ENCODE measurements at regions not wholly inside any gene's neighbourhood (a gene's known extent, or its start where the extent isn't known, plus 50 kb on each side); places are given as distances from the start of the nearest gene placed in this dataset.

DNA sequence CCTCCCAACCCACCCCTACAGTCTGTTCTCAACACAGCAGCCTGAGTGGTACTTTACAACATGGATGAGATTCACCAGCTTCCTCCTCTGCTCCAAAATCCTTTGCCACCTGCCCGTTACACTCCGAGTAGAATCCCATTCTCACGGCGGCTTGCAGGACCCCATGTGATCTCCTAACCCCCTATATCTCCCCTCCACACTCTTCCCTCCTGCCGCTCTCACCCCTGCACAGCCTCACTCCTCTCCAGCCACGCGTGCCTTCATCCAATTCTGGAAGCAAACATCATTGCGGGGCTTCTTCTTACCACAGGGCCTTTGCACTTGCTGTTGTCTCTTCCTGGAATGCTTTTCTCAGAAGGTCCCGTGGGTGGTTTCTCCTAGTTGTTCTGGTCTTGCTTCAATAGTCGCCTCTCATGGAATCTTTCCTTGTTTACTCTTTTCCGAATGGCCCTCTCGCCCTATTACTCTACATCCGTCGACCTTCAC lies 472.3 kb downstream of the CDH26 start:
- DNase-seq (ENCODE audit: low spot score): no peak

GRCh38 chr20:60431349-60431748 lies 473.1 kb downstream of the CDH26 start:
- no peak for DNase-seq (ENCODE audit: low spot score)

- no peak for DNase-seq (ENCODE audit: low spot score)
These were observed 479.2 kb downstream of the CDH26 start for GRCh38 chr20:60437418-60437817.

DNA sequence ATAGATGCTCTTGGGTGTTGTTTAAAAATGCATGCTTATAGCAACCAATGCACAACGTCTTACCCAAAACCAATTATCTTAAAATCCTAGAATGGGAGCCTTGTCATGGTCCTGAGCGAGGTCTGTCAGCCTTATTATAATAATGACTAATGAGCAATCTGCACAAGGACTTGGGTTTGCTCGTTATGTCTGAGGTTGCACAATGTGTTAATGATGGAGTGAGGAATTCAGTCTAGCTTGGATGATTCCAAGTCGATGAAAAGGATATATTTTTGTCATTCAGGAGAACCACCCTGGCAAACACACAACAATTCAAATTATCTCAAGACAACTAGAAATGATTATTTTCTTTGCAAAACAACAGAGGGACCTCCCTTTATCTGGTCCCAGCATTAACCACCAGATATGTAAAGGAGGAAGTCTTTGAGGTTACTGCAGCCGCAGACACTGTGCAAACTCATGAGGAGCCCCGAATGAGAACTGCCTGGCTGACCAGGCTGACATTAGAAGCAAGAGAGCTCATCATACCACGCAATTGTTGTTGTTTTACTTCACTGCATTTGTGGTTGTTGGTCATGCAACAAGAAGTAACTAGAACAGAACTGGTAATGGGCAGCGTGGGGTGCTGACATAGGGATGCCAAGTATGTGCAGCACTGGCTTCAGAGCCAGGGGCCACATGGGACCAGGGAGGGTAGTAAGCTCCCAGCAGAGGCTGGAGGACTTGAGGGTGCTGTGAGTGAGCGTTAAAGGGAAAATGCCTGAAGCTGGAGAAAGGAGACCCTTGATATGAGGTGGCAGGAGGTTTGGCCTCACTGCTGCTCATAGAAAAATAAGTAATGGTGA lies 488.3 kb downstream of the CDH26 start:
- no peak for DNase-seq (ENCODE audit: low spot score)

- DNase-seq (ENCODE audit: low spot score): no peak
These were observed 489.5 kb downstream of the CDH26 start for GRCh38 chr20:60447703-60448102.

DNA sequence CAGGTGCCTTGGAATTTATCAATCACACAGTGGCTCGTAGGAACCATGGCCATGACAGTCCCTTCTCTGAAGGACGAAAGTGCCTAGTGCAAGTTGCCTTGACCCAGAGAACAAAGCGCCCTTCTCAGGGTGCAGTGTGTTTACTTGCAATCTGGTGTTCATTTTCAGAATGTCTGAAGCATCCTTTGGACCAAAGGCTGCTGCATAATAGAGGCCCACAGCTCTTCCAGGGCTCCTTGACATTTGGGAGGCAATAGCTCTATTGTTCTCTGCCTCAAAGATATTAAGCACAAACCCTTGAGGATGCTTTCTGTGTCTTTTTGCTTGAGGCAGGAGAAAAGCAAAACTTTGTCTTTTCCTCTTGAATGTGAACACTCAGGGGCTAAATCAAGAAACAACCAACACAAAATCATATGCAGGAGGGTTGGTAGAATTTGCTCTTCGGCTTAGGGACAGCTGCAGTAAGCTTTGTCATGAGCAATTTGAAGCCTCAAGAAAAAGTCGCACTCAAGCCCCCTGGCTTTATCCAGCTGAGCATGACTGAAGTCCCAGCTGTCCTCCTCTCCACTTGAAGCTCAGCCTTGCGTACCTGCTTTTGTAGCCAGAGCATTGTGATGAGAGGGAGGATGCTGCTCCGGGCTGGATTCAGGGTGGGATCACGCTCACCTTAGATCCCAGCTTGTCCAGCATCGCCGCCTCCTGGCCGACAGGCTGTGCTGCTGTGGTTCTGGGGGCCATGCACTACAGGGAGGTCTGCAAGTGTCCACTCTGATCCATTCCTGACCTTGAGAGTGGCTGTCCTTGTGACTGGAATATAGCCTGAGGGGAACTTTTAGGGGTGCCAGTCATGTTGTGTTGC lies 495.4 kb downstream of the CDH26 start:
- DNase-seq (ENCODE audit: low spot score): no peak

- DNase-seq (ENCODE audit: low spot score): no peak
These were observed 496.3 kb downstream of the CDH26 start for GRCh38 chr20:60454491-60454890.

DNA sequence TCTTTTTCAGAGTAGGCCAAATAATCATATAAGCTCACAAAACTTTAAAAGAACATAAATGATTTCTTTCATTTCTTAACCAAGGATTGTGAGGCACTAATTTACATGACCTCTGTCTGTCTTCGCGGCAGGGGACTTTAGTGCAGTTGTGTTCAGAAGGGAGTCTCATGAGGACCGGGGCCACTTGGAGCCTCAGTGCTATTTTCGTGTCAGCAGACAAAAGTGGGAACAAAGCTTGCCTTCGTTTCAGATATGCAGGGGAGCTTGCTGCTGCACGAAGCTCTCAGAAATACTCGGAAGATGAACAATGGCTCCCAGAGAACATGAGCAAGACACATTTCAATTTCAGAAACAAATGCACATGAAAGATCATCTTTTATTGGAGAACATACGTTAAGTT lies 497.0 kb downstream of the CDH26 start:
- DNase-seq (ENCODE audit: low spot score): no peak

DNA sequence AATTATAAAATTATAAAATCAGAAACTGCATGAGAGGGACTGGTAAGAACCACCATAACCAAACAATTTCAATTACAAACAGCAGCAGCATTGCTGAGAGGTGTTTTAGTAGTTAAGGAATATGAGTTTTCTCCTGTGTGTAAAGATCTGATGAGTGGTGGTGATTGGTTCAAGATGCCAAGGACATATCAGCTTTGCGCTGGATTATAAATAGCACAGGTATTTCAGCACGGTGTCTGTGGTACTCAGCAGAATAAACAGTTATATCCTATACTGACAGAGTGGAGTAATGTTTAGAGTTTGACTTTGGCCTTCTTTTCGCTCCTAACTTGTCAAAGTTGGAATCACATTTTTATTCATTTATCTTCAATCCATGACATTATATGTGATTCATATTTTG lies 501.0 kb downstream of the CDH26 start:
- no peak for DNase-seq (ENCODE audit: low spot score)

DNA sequence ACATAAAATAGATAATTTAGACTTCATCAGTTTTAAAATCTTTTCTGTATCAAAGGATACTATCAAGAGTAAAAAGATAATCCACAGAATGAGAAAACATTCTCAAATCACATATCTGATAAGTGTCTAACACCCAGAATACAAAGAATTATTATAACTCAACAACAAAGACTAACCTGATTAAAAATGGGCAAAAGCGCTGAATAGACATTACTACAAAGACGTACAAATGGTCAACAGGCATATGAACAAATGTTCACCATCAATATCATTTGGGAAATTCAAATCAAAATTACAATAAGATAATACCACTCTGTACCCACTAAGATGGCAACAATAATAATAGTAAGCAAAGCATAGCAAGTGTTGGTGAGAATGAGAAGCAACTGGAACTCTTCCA lies 503.8 kb downstream of the CDH26 start:
- DNase-seq (ENCODE audit: low spot score): no peak

DNA sequence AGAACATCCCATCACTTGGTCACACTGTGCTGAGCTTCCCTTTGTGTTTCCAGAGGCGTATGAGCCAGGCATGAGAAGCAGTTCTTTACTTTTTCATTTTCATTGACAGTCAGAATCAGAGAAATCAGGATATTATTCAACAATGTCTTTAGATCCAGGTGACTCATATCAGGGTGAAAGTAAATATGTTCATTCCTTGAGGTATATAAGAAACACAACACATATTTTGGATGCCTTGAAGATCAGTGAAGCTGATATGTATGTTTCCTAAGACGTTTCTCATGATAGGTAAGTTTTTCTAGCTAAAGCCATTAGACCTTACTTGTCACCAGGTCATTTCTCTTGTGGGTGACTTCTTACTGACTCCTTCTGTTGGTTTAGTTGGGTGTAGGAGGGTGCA lies 505.6 kb downstream of the CDH26 start:
- no peak for DNase-seq (ENCODE audit: low spot score)

GRCh38 chr20:60465439-60465838 lies 507.2 kb downstream of the CDH26 start:
- DNase-seq (ENCODE audit: low spot score): no peak

DNA sequence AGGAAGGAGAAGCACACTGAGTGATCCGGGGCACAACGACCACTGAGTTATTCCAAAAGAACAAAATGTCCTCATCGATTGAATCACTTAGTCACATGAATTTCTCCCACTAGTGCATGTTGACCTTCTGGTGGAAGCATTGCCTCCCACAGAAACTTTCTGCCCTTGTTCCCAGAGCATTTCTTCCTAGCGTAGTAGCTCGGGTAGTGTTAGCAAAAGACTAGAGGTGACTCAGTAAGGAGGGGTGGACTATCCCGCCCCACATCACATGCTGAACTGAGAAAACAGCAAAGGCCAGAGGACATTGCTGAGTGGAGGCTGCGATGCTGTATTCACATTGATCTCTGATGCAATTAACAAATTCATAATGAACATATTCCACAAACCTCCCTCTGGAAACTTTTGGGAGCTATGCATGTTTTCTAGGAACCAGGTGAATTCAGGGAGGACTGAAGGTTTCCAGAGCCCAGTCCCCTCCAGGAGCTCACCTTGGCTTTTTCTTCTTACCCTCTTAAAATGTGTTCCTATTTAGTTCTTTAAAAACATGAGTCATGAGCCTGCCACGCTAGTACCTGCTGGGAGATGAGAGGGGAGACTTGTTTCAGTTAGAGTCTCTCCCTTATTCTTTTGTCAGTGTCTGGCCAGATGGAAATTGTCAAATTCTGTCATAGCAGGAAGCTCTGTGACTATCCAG lies 507.9 kb downstream of the CDH26 start:
- DNase-seq (ENCODE audit: low spot score): no peak

DNA sequence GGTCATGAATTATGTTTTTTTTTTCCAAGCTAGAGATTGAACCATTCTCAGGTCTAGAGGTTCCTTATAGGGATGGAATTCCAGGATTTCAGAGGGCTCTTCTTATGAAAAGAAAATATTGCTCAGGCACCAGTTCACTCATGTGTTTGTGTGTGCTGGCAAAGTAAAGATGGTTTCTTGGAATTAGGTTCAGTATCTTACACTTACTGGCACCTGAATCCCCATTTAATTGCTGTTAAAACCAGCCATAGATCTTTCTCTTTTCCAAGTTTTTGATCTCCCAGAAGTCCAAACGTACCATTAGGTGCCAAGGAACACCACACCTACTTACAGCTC lies 508.4 kb downstream of the CDH26 start:
- no peak for DNase-seq (ENCODE audit: low spot score)

- DNase-seq (ENCODE audit: low spot score): no peak
These were observed 508.9 kb downstream of the CDH26 start for GRCh38 chr20:60467078-60467477.

DNA sequence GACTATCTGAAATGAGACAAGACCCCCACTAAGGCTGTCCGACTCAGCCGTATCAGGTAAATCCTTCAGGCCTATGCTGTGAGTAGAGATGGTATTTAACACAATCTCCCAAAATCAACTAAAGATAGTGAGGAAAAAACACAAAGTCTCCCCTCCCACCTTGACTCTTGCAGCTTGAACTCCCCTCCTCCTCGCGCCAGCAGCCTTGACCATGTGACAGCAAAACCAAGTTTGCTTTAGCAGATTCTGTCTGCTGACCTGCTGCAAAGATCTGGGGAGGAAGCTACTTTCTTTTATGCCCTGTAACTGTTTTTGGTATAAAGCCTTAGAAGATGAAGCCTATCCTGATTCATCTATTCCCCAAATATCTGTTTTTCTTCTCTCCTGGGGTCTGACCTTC lies 509.5 kb downstream of the CDH26 start:
- no peak for DNase-seq (ENCODE audit: low spot score)

DNA sequence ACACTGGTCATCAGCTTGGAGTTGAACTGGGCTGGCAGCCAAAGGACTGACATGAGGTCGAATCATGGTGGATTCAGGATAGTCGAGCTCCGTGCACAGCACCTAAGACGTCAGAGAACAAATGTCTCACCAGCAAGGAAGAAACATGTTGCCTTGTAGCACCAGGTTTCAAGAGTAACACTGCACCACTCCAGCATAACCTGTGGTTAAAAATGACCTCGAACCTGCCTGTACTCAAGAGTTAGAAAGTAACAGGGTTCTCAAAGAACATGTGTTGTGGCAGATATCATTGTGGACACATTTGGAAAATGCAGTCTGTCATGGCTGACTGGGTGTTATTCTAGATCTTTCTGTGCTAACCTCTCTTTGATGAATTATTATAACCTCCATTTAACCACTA lies 511.6 kb downstream of the CDH26 start:
- DNase-seq (ENCODE audit: low spot score): no peak

- DNase-seq (ENCODE audit: low spot score): no peak
These were observed 512.1 kb downstream of the CDH26 start for GRCh38 chr20:60470366-60470765.

DNA sequence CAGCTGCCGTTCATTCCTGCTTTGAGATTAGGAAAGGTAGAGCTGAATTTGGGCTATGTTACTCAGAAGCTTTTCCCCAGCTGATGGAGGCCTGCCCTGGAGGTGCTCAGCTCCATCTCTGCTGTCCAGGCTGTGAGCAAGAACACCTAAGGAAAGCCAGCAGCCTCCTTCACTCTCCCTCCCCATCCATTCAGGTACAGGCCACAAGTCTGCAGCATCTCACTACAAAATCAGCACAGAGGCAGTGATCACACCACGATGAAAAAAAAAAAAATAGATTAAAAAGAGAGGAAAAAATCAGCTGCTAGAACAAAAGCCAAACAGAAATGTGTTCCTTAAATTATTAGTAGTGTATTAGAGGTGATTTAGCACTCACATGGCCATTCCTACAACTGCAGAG lies 515.0 kb downstream of the CDH26 start:
- no peak for DNase-seq (ENCODE audit: low spot score)

DNA sequence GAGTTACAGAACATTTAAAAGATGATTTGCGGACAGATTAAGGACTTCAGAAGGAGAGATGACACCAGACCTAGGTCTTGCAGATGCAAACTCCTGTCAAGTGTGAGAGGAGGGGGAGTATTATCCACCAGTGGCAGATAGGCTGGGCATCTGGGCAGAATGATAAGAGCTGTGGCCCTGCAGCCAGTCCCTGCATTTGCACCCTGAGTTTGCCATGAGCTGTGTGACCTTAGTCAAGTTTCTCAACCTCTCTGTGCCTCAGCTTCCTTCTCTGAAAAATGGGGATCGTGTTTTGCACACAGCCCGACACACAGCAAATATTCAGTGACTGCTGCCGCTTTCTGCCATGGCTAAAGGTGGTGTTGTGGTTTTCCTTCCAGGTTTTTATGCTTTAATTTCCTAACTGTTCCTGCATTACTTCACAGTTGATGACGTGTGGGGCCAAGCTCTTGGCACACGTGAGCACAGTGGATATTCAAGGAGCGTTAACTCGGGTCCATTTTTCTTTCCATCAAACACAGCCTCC lies 516.2 kb downstream of the CDH26 start:
- DNase-seq (ENCODE audit: low spot score): no peak

DNA sequence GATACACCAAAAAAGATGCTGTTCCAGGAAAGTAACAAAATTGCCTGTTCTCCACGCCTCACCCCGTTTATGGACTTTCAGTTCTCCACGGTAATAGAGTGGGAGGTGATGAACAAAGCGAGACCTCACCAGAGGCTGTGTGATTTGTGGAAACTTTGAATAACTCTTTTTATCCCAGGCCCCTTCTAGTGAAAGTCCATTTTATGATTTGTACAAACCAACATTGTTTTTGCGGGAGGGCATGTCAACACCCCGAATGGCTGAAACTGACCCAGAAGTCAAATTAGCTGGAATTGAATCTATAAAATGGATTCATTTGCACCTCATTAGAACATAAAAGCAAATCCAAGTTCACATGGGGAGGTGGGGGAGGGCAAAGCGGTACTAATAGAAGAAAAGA lies 517.8 kb downstream of the CDH26 start:
- DNase-seq (ENCODE audit: low spot score): no peak

DNA sequence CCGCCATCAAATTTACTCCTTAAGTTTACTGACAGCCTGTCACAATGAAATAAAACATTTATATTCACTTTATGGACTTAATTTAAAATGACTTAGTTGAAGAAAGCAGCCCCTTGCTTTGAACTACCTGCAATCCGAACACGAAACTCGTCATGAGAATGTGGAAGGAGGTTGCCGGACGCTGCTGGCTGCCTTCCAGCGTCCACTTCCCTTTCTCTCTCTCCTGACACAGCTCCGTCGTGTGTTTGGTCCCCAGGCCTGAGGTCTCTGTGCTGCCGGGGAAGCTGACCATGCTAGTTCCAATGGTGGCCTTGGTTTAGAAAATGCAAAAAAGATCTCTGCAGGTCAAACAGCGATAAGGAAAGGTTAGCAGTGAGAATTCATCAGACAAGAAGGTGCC lies 519.7 kb downstream of the CDH26 start:
- no peak for DNase-seq (ENCODE audit: low spot score)

All from H4 (cell line).